ENCODE measurements at regions not wholly inside any gene's neighbourhood (a gene's known extent, or its start where the extent isn't known, plus 50 kb on each side); places are given as distances from the start of the nearest gene placed in this dataset.

DNA sequence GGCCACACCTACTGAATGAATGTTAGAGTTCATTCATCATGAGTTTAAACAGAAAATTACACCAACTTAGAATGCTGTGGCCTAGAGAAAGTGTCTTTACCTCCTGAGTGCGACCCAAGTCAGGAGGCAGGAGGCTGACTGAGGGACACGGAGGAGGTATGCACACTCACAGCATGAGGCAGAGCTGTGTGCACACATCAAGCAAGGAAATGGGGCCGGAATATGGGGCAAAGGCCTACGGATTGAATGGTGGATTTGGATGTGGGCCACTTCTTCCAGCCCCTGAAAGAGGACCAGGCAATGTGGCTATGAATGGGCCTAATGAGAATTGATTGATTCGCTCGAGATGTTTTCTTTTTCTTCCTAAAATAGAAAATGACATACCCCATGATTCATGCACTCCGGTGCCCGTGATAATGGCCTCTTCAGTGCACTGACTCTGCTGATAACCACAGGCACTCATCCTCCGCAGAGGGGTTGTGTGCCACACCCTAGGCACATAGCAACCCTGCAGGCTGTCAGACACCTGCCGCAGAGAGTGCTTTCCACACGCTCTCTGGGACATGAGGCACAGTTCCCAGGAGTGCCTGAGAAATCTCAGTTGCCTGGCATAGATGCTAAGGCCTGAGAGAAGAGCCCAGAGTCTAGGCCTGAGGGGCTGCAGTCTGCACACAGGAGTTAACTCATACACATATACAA lies 155.5 kb downstream of the GLUL start:
- Histone ChIP-seq H3K27me3 (ENCODE audit: control insufficient read depth, insufficient read depth, low read length) (no peaks in the 10 kb centered on the region), H3K9me3 (ENCODE audit: control insufficient read depth in 2 of 3, insufficient read depth in 1 of 3, low read length in 3 of 3) (no peaks in the 10 kb centered on the region), H3K27ac (ENCODE audit: low read depth in 2 of 2, low read length in 2 of 2) (no peak overlapping the region), H3K4me1 (ENCODE audit: control insufficient read depth in 2 of 3, insufficient read depth in 2 of 3, low read depth in 1 of 3, low read length in 3 of 3) (no peaks in the 10 kb centered on the region), H3K36me3 (ENCODE audit: control insufficient read depth in 2 of 3, insufficient read depth in 3 of 3, low read length in 3 of 3) (no peaks in the 10 kb centered on the region), H3K9ac (ENCODE audit: low read length in 3 of 3) (no peak overlapping the region), H3K4me3 (ENCODE audit: low read length in 3 of 3) (no peak overlapping the region)
- intact Hi-C loops (cut with DNase I): no loop called here
- TF ChIP-seq, protein P1, sequence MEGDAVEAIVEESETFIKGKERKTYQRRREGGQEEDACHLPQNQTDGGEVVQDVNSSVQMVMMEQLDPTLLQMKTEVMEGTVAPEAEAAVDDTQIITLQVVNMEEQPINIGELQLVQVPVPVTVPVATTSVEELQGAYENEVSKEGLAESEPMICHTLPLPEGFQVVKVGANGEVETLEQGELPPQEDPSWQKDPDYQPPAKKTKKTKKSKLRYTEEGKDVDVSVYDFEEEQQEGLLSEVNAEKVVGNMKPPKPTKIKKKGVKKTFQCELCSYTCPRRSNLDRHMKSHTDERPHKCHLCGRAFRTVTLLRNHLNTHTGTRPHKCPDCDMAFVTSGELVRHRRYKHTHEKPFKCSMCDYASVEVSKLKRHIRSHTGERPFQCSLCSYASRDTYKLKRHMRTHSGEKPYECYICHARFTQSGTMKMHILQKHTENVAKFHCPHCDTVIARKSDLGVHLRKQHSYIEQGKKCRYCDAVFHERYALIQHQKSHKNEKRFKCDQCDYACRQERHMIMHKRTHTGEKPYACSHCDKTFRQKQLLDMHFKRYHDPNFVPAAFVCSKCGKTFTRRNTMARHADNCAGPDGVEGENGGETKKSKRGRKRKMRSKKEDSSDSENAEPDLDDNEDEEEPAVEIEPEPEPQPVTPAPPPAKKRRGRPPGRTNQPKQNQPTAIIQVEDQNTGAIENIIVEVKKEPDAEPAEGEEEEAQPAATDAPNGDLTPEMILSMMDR (IDR thresholded peaks at IDR 0.05; ENCODE audit: borderline replicate concordance, extremely low read depth, insufficient read depth): no peak
- FAIRE-seq (no peak), DNase-seq (no peak)

DNA sequence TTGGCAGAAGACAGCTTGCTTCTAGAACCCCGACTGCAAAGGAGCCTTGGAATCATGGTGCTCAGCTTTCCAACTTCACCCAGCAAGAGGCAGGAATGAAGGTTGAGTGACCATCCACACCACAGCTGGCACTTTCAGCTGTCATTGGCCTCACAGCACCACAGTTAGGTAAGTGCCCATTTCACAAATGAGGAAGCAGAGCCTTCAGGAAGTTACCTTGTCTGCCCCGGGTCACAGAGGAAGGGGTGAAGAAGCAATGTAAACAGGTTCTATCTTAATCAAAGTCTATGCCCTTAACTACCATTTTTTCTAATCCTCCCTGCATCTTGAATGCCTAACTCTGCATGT lies 156.0 kb downstream of the GLUL start:
- no peaks in the 10 kb centered on the region for H3K4me1 ChIP-seq (ENCODE audit: control insufficient read depth in 2 of 3, insufficient read depth in 2 of 3, low read depth in 1 of 3, low read length in 3 of 3)
- FAIRE-seq (no peak), DNase-seq (no peak)
- H3K9ac ChIP-seq (ENCODE audit: low read length in 3 of 3): no peak overlapping the region
- TF ChIP-seq, protein P1 (IDR thresholded peaks at IDR 0.05; ENCODE audit: borderline replicate concordance, extremely low read depth, insufficient read depth): no peak
- no peak overlapping the region for H3K4me3 ChIP-seq (ENCODE audit: low read length in 3 of 3)
- no peaks in the 10 kb centered on the region for H3K9me3 ChIP-seq (ENCODE audit: control insufficient read depth in 2 of 3, insufficient read depth in 1 of 3, low read length in 3 of 3)
- H3K27me3 ChIP-seq (ENCODE audit: control insufficient read depth, insufficient read depth, low read length): no peaks in the 10 kb centered on the region
- no peaks in the 10 kb centered on the region for H3K36me3 ChIP-seq (ENCODE audit: control insufficient read depth in 2 of 3, insufficient read depth in 3 of 3, low read length in 3 of 3)
- no peak overlapping the region for H3K27ac ChIP-seq (ENCODE audit: low read depth in 2 of 2, low read length in 2 of 2)
- intact Hi-C loops (cut with DNase I): no loop called here

GRCh38 chr1:182229921-182230491 lies 161.6 kb downstream of the GLUL start:
- no peak for FAIRE-seq

More at GRCh38 chr1:182229921-182230491, 161.6 kb downstream of the GLUL start:
- H3K27me3 ChIP-seq (ENCODE audit: control insufficient read depth, insufficient read depth, low read length): no peaks in the 10 kb centered on the region
- no peak overlapping the region for H3K9ac ChIP-seq (ENCODE audit: low read length in 3 of 3)
- no peaks in the 10 kb centered on the region for H3K9me3 ChIP-seq (ENCODE audit: control insufficient read depth in 2 of 3, insufficient read depth in 1 of 3, low read length in 3 of 3)
- H3K4me1 ChIP-seq (ENCODE audit: control insufficient read depth in 2 of 3, insufficient read depth in 2 of 3, low read depth in 1 of 3, low read length in 3 of 3): no peaks in the 10 kb centered on the region
- DNase-seq: peak in 2 of 5 donors; percentile 47 to 64
- H3K4me3 ChIP-seq (ENCODE audit: low read length in 3 of 3): no peak overlapping the region
- TF ChIP-seq, protein P1 (IDR thresholded peaks at IDR 0.05; ENCODE audit: borderline replicate concordance, extremely low read depth, insufficient read depth): no peak
- no peak overlapping the region for H3K27ac ChIP-seq (ENCODE audit: low read depth in 2 of 2, low read length in 2 of 2)
- H3K36me3 ChIP-seq (ENCODE audit: control insufficient read depth in 2 of 3, insufficient read depth in 3 of 3, low read length in 3 of 3): no peaks in the 10 kb centered on the region
- intact Hi-C loops (cut with DNase I): no loop called here

Data from kidney (tissue), 13 donors.